Lower leg skin (tissue), 3 donors: ENCODE measurements at regions not wholly inside any gene's neighbourhood (a gene's known extent, or its start where the extent isn't known, plus 50 kb on each side); places are given as distances from the start of the nearest gene placed in this dataset.

Experiments
- POLR2A ChIP-seq, 2 donors: fragments of 450-650 bp; IDR thresholded peaks; one replicate each; pipeline ENCODE4 v1.6.1; 2016 to 2017; ENCODE audit warnings: antibody characterized with exemption in 2 of 2, mild to moderate bottlenecking in 1 of 2, moderate library complexity in 1 of 2
- TF ChIP-seq, protein P1 (sequence below), 3 donors: fragments of 450-650 bp; IDR thresholded peaks; one replicate each; pipeline ENCODE4 v1.5.1; 2016; ENCODE audit warnings: antibody characterized with exemption in 3 of 3, mild to moderate bottlenecking in 3 of 3, moderate library complexity in 2 of 3

GRCh38 chr7:130919316-130920103 is 185.5 kb upstream of the KLF14 start:
- TF ChIP-seq, protein P1, sequence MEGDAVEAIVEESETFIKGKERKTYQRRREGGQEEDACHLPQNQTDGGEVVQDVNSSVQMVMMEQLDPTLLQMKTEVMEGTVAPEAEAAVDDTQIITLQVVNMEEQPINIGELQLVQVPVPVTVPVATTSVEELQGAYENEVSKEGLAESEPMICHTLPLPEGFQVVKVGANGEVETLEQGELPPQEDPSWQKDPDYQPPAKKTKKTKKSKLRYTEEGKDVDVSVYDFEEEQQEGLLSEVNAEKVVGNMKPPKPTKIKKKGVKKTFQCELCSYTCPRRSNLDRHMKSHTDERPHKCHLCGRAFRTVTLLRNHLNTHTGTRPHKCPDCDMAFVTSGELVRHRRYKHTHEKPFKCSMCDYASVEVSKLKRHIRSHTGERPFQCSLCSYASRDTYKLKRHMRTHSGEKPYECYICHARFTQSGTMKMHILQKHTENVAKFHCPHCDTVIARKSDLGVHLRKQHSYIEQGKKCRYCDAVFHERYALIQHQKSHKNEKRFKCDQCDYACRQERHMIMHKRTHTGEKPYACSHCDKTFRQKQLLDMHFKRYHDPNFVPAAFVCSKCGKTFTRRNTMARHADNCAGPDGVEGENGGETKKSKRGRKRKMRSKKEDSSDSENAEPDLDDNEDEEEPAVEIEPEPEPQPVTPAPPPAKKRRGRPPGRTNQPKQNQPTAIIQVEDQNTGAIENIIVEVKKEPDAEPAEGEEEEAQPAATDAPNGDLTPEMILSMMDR (IDR thresholded peaks at IDR 0.05): no peak
- no peak for TF ChIP-seq POLR2A (IDR thresholded peaks at IDR 0.05)
